T47D (cell line): ENCODE measurements at regions not wholly inside any gene's neighbourhood (a gene's known extent, or its start where the extent isn't known, plus 50 kb on each side); places are given as distances from the start of the nearest gene placed in this dataset.
"Not testable (repeated sequence)": the region's sequence is repeated elsewhere in the genome, so short reads cannot be mapped to it uniquely, and the experiment has no call there.

Experiments
- DNase-seq, 2 experiments: peaks; one replicate each; pipeline versions ENCODE4 v3.0.0 to v3.0.0-alpha.2; 2011 to 2012; ENCODE audit warnings: low read depth in 1 of 2, low spot score in 1 of 2
- JUND ChIP-seq: IDR thresholded peaks from 2 replicates; pipeline ENCODE4 v1.6.1; 2012; ENCODE audit warnings: low read depth
- in situ Hi-C: cut with HindIII; loops from 2 replicates; pipeline ENCODE4 v1.10.0; 2016; ENCODE audit warnings: low sequenced_read_pairs, low pct_unique_long_range_greater_than_20kb

- in situ Hi-C loops, result no loop called here
- no peak for DNase-seq
- TF ChIP-seq JUND, result no peak
These were observed 87.9 kb upstream of the MSTN start for GRCh38 chr2:190150413-190150812.

- TF ChIP-seq JUND, result no peak
- no peak for DNase-seq
- in situ Hi-C loops, result no loop called here
These were observed 87.4 kb upstream of the MSTN start for GRCh38 chr2:190149908-190150307.

- TF ChIP-seq JUND, result no peak
- in situ Hi-C loops, result no loop called here
- DNase-seq, result no peak
These were observed 86.7 kb upstream of the MSTN start for GRCh38 chr2:190149200-190149599.

- DNase-seq, in situ Hi-C loops: not testable (repeated sequence)
These were observed 83.6 kb upstream of the MSTN start for GRCh38 chr2:190146109-190146508.

- in situ Hi-C loops, DNase-seq: not testable (repeated sequence)
These were observed 77.9 kb upstream of the MSTN start for GRCh38 chr2:190140474-190140873.

- in situ Hi-C loops, result no loop called here
- TF ChIP-seq JUND, result no peak
- no peak for DNase-seq
These were observed 76.8 kb upstream of the MSTN start for GRCh38 chr2:190139371-190139770.

GRCh38 chr2:190138032-190138431 lies 75.5 kb upstream of the MSTN start:
- DNase-seq, result no peak
- in situ Hi-C loops, result no loop called here
- no peak for TF ChIP-seq JUND

- TF ChIP-seq JUND, result no peak
- no peak for DNase-seq
- in situ Hi-C loops, result no loop called here
These were observed 75.0 kb upstream of the MSTN start for GRCh38 chr2:190137561-190137960.

- TF ChIP-seq JUND, result no peak
- no peak for DNase-seq
- in situ Hi-C loops, result no loop called here
These were observed 74.3 kb upstream of the MSTN start for GRCh38 chr2:190136825-190137224.

GRCh38 chr2:190136259-190136658 lies 73.7 kb upstream of the MSTN start:
- no peak for DNase-seq
- in situ Hi-C loops, result no loop called here
- TF ChIP-seq JUND, result no peak

- in situ Hi-C loops, result no loop called here
These were observed 67.1 kb upstream of the MSTN start for GRCh38 chr2:190129421-190130199.

GRCh38 chr2:190127651-190128050 lies 65.1 kb upstream of the MSTN start:
- in situ Hi-C loops, result no loop called here
- TF ChIP-seq JUND, result no peak
- DNase-seq, result no peak

More at GRCh38 chr2:190129421-190130199, 67.1 kb upstream of the MSTN start:
- DNase-seq, result no peak
- no peak for TF ChIP-seq JUND

- TF ChIP-seq JUND, result no peak
- DNase-seq, result no peak
These were observed 64.3 kb upstream of the MSTN start for GRCh38 chr2:190126798-190127197.

GRCh38 chr2:190123956-190124355 lies 61.4 kb upstream of the MSTN start:
- no peak for DNase-seq
- no peak for TF ChIP-seq JUND
- in situ Hi-C loops, result no loop called here

More at GRCh38 chr2:190126798-190127197, 64.3 kb upstream of the MSTN start:
- in situ Hi-C loops, result no loop called here
